Skeletal muscle tissue (tissue), 3 donors: ENCODE measurements at regions not wholly inside any gene's neighbourhood (a gene's known extent, or its start where the extent isn't known, plus 50 kb on each side); places are given as distances from the start of the nearest gene placed in this dataset.

Experiments used
- H3K27ac ChIP-seq: one replicate; pipeline ENCODE4 v1.7.0; 2013; ENCODE audit warnings: mild to moderate bottlenecking, low read depth, low read length, inconsistent platforms
- H3K27me3 ChIP-seq, 3 donors: one replicate each; pipeline ENCODE4 v1.7.0; 2013; ENCODE audit warnings: low read length in 3 of 3; ENCODE audit not compliant: control insufficient read depth in 3 of 3, insufficient read depth in 3 of 3
- H3K36me3 ChIP-seq, 3 donors: one replicate each; pipeline ENCODE4 v1.7.0; 2013; ENCODE audit warnings: low read length in 3 of 3; ENCODE audit not compliant: control insufficient read depth in 3 of 3, insufficient read depth in 3 of 3
- H3K4me1 ChIP-seq, 3 donors: one replicate each; pipeline ENCODE4 v1.7.0; 2013; ENCODE audit warnings: low read length in 3 of 3, mild to moderate bottlenecking in 3 of 3; ENCODE audit not compliant: control insufficient read depth in 3 of 3, insufficient read depth in 3 of 3
- H3K4me3 ChIP-seq, 3 donors: one replicate each; pipeline ENCODE4 v1.7.0; 2013; ENCODE audit warnings: low read length in 3 of 3
- H3K9ac ChIP-seq, 3 donors: one replicate each; pipeline ENCODE4 v1.7.0; 2013; ENCODE audit warnings: low read length in 3 of 3, mild to moderate bottlenecking in 3 of 3, moderate library complexity in 2 of 3, low read depth in 1 of 3
- H3K9me3 ChIP-seq, 3 donors: one replicate each; pipeline ENCODE4 v1.7.0; 2013; ENCODE audit warnings: low read length in 3 of 3; ENCODE audit not compliant: control insufficient read depth in 3 of 3
- donor health status: Osteomylitis.

DNA sequence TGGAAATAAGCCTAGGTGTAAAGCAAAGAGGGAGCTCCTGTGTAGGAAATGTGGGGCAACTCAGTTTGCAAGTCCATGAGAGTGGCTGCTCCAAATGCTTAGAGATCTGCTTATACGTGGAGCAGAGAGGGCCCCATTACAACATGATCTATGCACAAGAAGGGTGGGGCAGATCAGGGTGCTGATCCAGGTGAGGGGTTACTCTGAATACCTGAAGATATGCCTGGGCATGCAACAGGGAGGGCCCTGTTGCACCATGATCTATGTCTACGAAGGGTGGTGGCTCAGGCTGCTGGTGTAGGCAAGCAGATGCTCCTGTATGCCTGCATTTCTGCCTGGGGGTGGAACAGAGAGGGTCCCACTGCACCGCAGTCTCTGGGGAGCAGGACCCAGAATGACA, 1121.2 kb downstream of the RAPGEF2 start:
- Histone ChIP-seq H3K9me3 (peaks cover 0 to 3% (median 0%) of the 10 kb centered on the region in 3 donors), H3K27me3 (no peaks in the 10 kb centered on the region)

DNA sequence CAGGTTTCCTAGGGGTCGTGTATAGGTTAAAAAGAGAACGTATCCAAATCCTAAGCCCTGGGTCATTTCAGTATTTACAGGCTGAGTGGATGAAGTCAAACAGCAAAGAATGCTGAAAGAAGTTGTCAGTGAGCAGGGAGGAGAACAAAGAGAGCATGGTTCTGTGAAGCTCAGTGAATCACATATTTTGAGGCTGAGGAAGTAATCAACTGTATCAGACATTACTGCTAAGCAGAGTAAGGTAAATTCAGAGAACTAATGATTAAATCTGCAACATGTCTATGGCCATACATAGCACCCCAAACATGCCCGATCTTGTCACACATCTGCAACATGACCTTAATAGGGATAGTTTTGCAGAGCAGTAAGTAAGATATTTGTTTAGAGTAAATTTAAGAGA, 1130.3 kb downstream of the RAPGEF2 start:
- Histone ChIP-seq H3K36me3 (no peaks in the 10 kb centered on the region), H3K9ac (no peak overlapping the region), H3K4me1 (no peaks in the 10 kb centered on the region), H3K4me3 (no peak overlapping the region), H3K27ac (no peak overlapping the region), H3K9me3 (no peaks in the 10 kb centered on the region), H3K27me3 (no peaks in the 10 kb centered on the region)

More for the DNA sequence above, 1121.2 kb downstream of the RAPGEF2 start:
- Histone ChIP-seq H3K4me1 (no peaks in the 10 kb centered on the region), H3K9ac (no peak overlapping the region), H3K36me3 (no peaks in the 10 kb centered on the region), H3K4me3 (no peak overlapping the region), H3K27ac (no peak overlapping the region)

DNA sequence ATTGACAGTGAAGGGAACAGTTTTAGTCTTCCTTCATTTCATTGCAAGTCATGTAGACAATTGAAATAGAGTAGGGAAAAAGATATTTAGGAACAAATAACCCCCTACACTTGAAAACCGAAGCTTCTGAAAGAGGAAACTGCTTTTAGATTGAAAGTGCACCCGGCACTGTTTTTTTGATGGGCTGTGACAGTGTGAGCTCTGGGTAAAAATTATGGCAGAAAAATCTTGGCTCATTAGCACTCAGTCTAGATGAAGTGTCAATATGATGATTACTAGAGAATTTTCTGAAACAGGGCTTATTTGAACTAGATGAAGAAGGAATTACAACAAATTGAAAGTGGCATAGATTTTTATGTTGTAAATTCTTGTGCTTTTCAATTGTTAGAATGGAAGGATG, 1132.4 kb downstream of the RAPGEF2 start:
- no peak overlapping the region for H3K4me3 ChIP-seq
- H3K9ac ChIP-seq: no peak overlapping the region
- H3K4me1 ChIP-seq: no peaks in the 10 kb centered on the region
- H3K9me3 ChIP-seq: no peaks in the 10 kb centered on the region
- H3K27ac ChIP-seq: no peak overlapping the region
- no peaks in the 10 kb centered on the region for H3K36me3 ChIP-seq
- no peaks in the 10 kb centered on the region for H3K27me3 ChIP-seq

DNA sequence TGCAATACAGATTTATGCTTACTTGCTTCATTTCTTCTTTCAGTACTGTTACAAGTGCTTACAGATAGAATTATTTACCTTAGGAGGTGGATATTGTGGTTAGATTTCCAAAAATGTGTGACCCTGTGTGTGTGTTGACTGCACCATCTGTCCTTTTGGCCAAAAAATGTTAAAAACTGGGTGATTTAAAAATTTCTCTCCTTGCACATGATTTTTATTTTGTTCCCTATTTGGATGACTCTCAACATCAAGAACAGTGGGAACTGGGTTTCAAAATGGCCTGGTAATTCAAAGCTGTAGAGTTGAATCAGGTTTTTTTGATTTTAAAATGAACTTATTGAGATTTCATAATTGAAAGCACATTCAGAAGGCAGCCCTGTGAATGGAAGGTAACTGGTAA, 1132.9 kb downstream of the RAPGEF2 start:
- no peaks in the 10 kb centered on the region for H3K36me3 ChIP-seq
- H3K9me3 ChIP-seq: no peaks in the 10 kb centered on the region
- no peak overlapping the region for H3K27ac ChIP-seq
- H3K4me3 ChIP-seq: no peak overlapping the region
- no peak overlapping the region for H3K9ac ChIP-seq
- no peaks in the 10 kb centered on the region for H3K27me3 ChIP-seq
- no peaks in the 10 kb centered on the region for H3K4me1 ChIP-seq

GRCh38 chr4:160238790-160239189, 1135.9 kb downstream of the RAPGEF2 start:
- Histone ChIP-seq H3K9me3 (no peaks in the 10 kb centered on the region), H3K4me1 (no peaks in the 10 kb centered on the region)

DNA sequence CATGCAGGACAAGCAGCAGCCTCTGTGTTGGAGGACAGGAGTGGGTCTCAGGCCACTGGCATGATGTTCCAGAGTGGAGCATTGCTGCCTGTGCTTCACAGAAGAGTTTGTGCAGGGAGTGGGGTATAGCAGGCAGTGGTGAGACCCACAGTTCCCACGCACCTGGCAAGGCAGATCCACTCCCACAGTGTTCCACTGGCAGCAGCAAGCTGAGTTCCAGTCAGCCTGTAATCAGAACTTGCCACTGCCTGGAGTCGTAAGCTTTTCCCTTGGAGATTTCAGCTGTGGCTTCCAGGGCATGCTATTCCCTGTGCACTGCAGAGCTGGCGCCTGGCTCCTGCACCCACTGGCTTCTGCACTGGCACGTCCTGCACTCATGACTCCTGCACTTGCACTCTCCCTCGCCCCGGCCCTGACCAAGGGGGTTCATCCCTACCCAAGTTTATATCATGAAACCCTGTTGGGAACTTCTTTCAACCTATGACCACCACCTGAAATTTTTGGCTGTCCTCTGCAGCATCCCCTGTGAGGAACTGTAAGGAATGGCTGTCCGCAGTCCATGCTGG, 1144.3 kb downstream of the RAPGEF2 start:
- H3K4me1 ChIP-seq: peaks cover 0 to under 1% (median 0%) of the 10 kb centered on the region in 3 donors

More at GRCh38 chr4:160238790-160239189, 1135.9 kb downstream of the RAPGEF2 start:
- H3K27ac ChIP-seq: no peak overlapping the region
- no peaks in the 10 kb centered on the region for H3K27me3 ChIP-seq
- no peak overlapping the region for H3K9ac ChIP-seq
- no peaks in the 10 kb centered on the region for H3K36me3 ChIP-seq
- H3K4me3 ChIP-seq: no peak overlapping the region

DNA sequence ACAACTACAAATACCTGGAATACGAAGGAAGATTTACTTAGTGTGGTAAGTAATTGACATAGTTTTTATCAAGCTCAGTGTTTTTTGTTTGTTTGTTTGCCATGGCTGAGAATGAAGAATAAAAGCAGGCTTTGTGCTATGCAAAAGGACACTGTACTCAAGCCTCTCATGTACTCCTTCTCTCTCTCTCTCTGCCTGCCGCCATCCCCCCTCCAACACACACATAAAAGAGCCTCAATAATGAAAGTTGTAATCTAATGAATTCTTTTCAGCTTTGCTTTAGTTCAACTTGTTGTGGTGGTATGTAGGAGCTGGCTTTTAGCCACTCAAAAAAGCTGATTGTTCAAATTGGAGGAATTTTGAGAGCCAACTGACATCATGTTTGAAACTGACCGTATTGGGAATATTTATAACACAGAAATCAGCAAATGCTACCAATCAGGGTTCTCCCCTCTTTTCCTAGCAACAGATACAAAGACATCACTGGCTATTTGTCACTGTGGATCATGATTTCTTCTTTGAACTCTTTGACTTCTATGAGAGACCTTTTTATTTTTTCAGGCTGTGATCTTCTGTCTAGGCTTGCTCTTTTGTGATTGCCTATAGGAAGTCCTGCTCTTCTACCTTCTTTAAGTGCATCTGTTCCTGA, 1148.8 kb downstream of the RAPGEF2 start:
- Histone ChIP-seq H3K4me3 (no peak overlapping the region), H3K27me3 (no peaks in the 10 kb centered on the region), H3K4me1 (peaks cover 0 to 2% (median 0%) of the 10 kb centered on the region in 3 donors), H3K9me3 (no peaks in the 10 kb centered on the region), H3K36me3 (no peaks in the 10 kb centered on the region), H3K27ac (no peak overlapping the region), H3K9ac (no peak overlapping the region)

More for the DNA sequence above, 1144.3 kb downstream of the RAPGEF2 start:
- no peaks in the 10 kb centered on the region for H3K27me3 ChIP-seq
- no peaks in the 10 kb centered on the region for H3K9me3 ChIP-seq
- no peak overlapping the region for H3K9ac ChIP-seq
- no peak overlapping the region for H3K27ac ChIP-seq
- no peaks in the 10 kb centered on the region for H3K36me3 ChIP-seq
- H3K4me3 ChIP-seq: no peak overlapping the region

GRCh38 chr4:160257318-160257717, 1154.4 kb downstream of the RAPGEF2 start:
- no peak overlapping the region for H3K4me3 ChIP-seq
- H3K36me3 ChIP-seq: no peaks in the 10 kb centered on the region
- no peak overlapping the region for H3K9ac ChIP-seq
- no peaks in the 10 kb centered on the region for H3K4me1 ChIP-seq
- H3K9me3 ChIP-seq: no peaks in the 10 kb centered on the region
- H3K27ac ChIP-seq: no peak overlapping the region
- H3K27me3 ChIP-seq: no peaks in the 10 kb centered on the region

- no peaks in the 10 kb centered on the region for H3K27me3 ChIP-seq
- no peaks in the 10 kb centered on the region for H3K36me3 ChIP-seq
- H3K4me1 ChIP-seq: no peaks in the 10 kb centered on the region
- no peak overlapping the region for H3K4me3 ChIP-seq
- H3K27ac ChIP-seq: no peak overlapping the region
- H3K9me3 ChIP-seq: no peaks in the 10 kb centered on the region
- H3K9ac ChIP-seq: no peak overlapping the region
These were observed 1162.1 kb downstream of the RAPGEF2 start for GRCh38 chr4:160265014-160265413.

- H3K27ac ChIP-seq: no peak overlapping the region
- H3K4me1 ChIP-seq: no peaks in the 10 kb centered on the region
- H3K36me3 ChIP-seq: no peaks in the 10 kb centered on the region
- H3K9me3 ChIP-seq: no peaks in the 10 kb centered on the region
- H3K27me3 ChIP-seq: no peaks in the 10 kb centered on the region
- no peak overlapping the region for H3K9ac ChIP-seq
- no peak overlapping the region for H3K4me3 ChIP-seq
These were observed 1163.0 kb downstream of the RAPGEF2 start for GRCh38 chr4:160265836-160266235.
